ENCODE measurements at regions not wholly inside any gene's neighbourhood (a gene's known extent, or its start where the extent isn't known, plus 50 kb on each side); places are given as distances from the start of the nearest gene placed in this dataset.

- no peak for DNase-seq (ENCODE audit: low spot score)
Observed at GRCh38 chr2:217622205-217623060, 380.4 kb downstream of the TNS1 start.

- no peak for DNase-seq (ENCODE audit: low spot score)
Observed at GRCh38 chr2:217621391-217621801, 381.4 kb downstream of the TNS1 start.

- DNase-seq (ENCODE audit: low spot score), result no peak
Observed at GRCh38 chr2:217618744-217619143, 384.1 kb downstream of the TNS1 start.

GRCh38 chr2:217617616-217618022 lies 385.2 kb downstream of the TNS1 start:
- DNase-seq (ENCODE audit: low spot score), result no peak

- no peak for DNase-seq (ENCODE audit: low spot score)
Observed at GRCh38 chr2:217616936-217617335, 385.9 kb downstream of the TNS1 start.

GRCh38 chr2:217615171-217615570 lies 387.6 kb downstream of the TNS1 start:
- DNase-seq (ENCODE audit: low spot score), result no peak

GRCh38 chr2:217614498-217614897 lies 388.3 kb downstream of the TNS1 start:
- no peak for DNase-seq (ENCODE audit: low spot score)

GRCh38 chr2:217614096-217614495 lies 388.7 kb downstream of the TNS1 start:
- DNase-seq (ENCODE audit: low spot score), result no peak

- DNase-seq (ENCODE audit: low spot score), result no peak
Observed at GRCh38 chr2:217612920-217613319, 389.9 kb downstream of the TNS1 start.

- no peak for DNase-seq (ENCODE audit: low spot score)
Observed at GRCh38 chr2:217612211-217612610, 390.6 kb downstream of the TNS1 start.

GRCh38 chr2:217611626-217612127 lies 391.1 kb downstream of the TNS1 start:
- DNase-seq (ENCODE audit: low spot score), result no peak

- no peak for DNase-seq (ENCODE audit: low spot score)
Observed at GRCh38 chr2:217611056-217611455, 391.7 kb downstream of the TNS1 start.

GRCh38 chr2:217610401-217610814 lies 392.4 kb downstream of the TNS1 start:
- no peak for DNase-seq (ENCODE audit: low spot score)

- no peak for DNase-seq (ENCODE audit: low spot score)
Observed at GRCh38 chr2:217609952-217610351, 392.8 kb downstream of the TNS1 start.

GRCh38 chr2:217606296-217606695 lies 396.5 kb downstream of the TNS1 start:
- no peak for DNase-seq (ENCODE audit: low spot score)

- no peak for DNase-seq (ENCODE audit: low spot score)
Observed at GRCh38 chr2:217604527-217605194, 398.1 kb downstream of the TNS1 start.

- no peak for DNase-seq (ENCODE audit: low spot score)
Observed at GRCh38 chr2:217601601-217602000, 401.2 kb downstream of the TNS1 start.

GRCh38 chr2:217599906-217600305 lies 402.9 kb downstream of the TNS1 start:
- DNase-seq (ENCODE audit: low spot score), result no peak

GRCh38 chr2:217597681-217598080 lies 405.1 kb downstream of the TNS1 start:
- DNase-seq (ENCODE audit: low spot score), result no peak

GRCh38 chr2:217597145-217597544 lies 405.6 kb downstream of the TNS1 start:
- no peak for DNase-seq (ENCODE audit: low spot score)

- DNase-seq (ENCODE audit: low spot score), result no peak
Observed at GRCh38 chr2:217593732-217594131, 409.1 kb downstream of the TNS1 start.

- DNase-seq (ENCODE audit: low spot score), result no peak
Observed at GRCh38 chr2:217588266-217588665, 414.5 kb downstream of the TNS1 start.

GRCh38 chr2:217585362-217585761 lies 417.4 kb downstream of the TNS1 start:
- no peak for DNase-seq (ENCODE audit: low spot score)

Measured in kidney capillary endothelial cell (primary cell).